ENCODE measurements at regions not wholly inside any gene's neighbourhood (a gene's known extent, or its start where the extent isn't known, plus 50 kb on each side); places are given as distances from the start of the nearest gene placed in this dataset.

DNA sequence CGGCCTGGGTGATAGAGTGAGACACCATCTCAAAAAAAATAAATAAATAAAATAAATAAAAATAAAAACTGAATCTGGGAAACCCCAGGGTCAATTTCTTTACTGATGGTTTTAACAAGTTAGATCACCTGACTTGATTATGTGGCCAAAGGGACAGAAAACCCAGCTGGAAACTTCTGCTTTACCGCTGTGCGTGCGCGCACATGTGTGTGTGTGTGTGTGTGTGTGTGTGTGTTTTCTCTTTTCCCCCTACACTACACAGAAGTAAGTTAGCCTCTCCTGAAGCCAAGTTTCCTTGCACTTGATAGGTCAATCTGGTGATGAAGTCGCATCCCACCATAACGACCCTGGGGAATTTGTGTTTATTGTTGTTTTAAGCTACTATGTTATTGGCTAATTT lies 105.3 kb upstream of the AMN1 start:
- no peaks in the 10 kb centered on the region for H3K9me2 ChIP-seq (replicated peaks; ENCODE audit: insufficient read depth, low read length)
- no peak overlapping the region for H3K9ac ChIP-seq (ENCODE audit: low read length)
- no peak overlapping the region for H3K4me3 ChIP-seq (ENCODE audit: low read length)
- no peaks in the 10 kb centered on the region for H4K20me1 ChIP-seq (ENCODE audit: insufficient read depth, low read length)
- no peaks in the 10 kb centered on the region for H3K27me3 ChIP-seq (replicated peaks; ENCODE audit: insufficient read depth, low read length)
- no peaks in the 10 kb centered on the region for H3K79me2 ChIP-seq (ENCODE audit: low read length)
- H3K36me3 ChIP-seq (replicated peaks; ENCODE audit: insufficient read depth, low read length) = no peaks in the 10 kb centered on the region
- no peak overlapping the region for H3K4me2 ChIP-seq (ENCODE audit: low read depth, low read length)
- H3K4me1 ChIP-seq (ENCODE audit: low read length) = no peaks in the 10 kb centered on the region
- no peak overlapping the region for H2AFZ ChIP-seq (ENCODE audit: low read length)
- TF ChIP-seq EZH2phosphoT487 (IDR thresholded peaks at IDR 0.05; ENCODE audit: low read length) (no peak), EZH2 (optimal IDR thresholded peaks at IDR 0.05; ENCODE audit: low read depth, low read length) (no peak)
- TF ChIP-seq, protein P1, sequence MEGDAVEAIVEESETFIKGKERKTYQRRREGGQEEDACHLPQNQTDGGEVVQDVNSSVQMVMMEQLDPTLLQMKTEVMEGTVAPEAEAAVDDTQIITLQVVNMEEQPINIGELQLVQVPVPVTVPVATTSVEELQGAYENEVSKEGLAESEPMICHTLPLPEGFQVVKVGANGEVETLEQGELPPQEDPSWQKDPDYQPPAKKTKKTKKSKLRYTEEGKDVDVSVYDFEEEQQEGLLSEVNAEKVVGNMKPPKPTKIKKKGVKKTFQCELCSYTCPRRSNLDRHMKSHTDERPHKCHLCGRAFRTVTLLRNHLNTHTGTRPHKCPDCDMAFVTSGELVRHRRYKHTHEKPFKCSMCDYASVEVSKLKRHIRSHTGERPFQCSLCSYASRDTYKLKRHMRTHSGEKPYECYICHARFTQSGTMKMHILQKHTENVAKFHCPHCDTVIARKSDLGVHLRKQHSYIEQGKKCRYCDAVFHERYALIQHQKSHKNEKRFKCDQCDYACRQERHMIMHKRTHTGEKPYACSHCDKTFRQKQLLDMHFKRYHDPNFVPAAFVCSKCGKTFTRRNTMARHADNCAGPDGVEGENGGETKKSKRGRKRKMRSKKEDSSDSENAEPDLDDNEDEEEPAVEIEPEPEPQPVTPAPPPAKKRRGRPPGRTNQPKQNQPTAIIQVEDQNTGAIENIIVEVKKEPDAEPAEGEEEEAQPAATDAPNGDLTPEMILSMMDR (IDR thresholded peaks at IDR 0.05; ENCODE audit: low read length) = no peak
- no peaks in the 10 kb centered on the region for H3K9me3 ChIP-seq (replicated peaks; ENCODE audit: insufficient read depth, low read length)
- no peak overlapping the region for H3K27ac ChIP-seq (ENCODE audit: low read length)
- no peaks in the 10 kb centered on the region for H3F3A ChIP-seq (ENCODE audit: insufficient read depth, low read length)
- DNase-seq = no peak

DNA sequence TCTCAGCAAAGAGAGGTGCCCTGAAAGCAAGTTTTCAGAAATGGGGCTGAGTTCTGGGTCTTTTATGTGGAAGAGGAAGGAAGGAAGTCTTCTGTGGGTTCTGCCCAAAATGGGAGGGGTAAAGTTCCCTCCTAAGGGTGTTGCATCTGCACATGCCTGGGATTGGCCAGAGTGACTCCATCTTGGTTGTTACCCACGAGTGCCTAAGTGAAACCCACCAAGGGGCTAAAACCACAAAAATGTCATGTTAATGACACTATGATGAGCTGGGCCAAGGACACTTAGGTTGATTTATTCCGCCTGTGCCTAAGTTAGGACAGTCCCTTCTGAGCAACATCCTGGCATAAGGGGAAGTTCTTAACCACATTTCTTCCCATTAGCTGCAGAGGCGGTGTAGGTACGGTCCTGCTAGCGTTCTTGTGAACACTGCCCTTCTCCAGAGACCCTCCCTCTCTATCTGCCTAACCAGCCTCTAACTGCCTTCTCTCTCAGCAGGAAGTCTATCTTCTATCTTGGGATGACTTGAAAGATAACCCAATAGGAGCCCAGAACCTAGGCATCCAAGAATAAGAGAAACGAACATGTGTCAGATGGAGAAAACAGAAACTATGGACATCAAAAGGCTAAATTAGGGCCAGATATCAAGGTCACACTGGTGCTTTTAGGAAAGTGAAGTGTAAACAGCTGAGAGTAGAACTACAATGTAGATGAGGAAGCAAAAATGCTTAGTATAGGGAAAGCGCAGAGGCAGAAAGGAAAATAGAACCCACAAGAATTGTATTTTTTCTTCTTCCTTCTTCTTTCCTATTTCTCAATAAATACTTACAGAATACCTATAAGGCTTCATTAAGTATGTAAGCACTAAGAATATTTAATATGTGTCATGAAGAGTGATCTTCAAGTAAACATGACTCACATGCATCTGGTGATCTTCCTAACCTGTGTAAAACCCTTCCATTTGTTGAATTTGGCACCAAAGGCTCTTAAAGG lies 104.2 kb upstream of the AMN1 start:
- H3K4me1 ChIP-seq (ENCODE audit: low read length) = no peaks in the 10 kb centered on the region
- H3K9me2 ChIP-seq (replicated peaks; ENCODE audit: insufficient read depth, low read length) = no peaks in the 10 kb centered on the region
- no peaks in the 10 kb centered on the region for H3K79me2 ChIP-seq (ENCODE audit: low read length)
- H3F3A ChIP-seq (ENCODE audit: insufficient read depth, low read length) = no peaks in the 10 kb centered on the region
- H3K4me3 ChIP-seq (ENCODE audit: low read length) = no peak overlapping the region
- H3K27me3 ChIP-seq (replicated peaks; ENCODE audit: insufficient read depth, low read length) = no peaks in the 10 kb centered on the region
- DNase-seq = no peak
- no peaks in the 10 kb centered on the region for H4K20me1 ChIP-seq (ENCODE audit: insufficient read depth, low read length)
- no peak overlapping the region for H3K27ac ChIP-seq (ENCODE audit: low read length)
- no peaks in the 10 kb centered on the region for H3K36me3 ChIP-seq (replicated peaks; ENCODE audit: insufficient read depth, low read length)
- H3K9ac ChIP-seq (ENCODE audit: low read length) = no peak overlapping the region
- H3K4me2 ChIP-seq (ENCODE audit: low read depth, low read length) = no peak overlapping the region
- H3K9me3 ChIP-seq (replicated peaks; ENCODE audit: insufficient read depth, low read length) = no peaks in the 10 kb centered on the region
- TF ChIP-seq EZH2phosphoT487 (IDR thresholded peaks at IDR 0.05; ENCODE audit: low read length) (no peak), EZH2 (optimal IDR thresholded peaks at IDR 0.05; ENCODE audit: low read depth, low read length) (no peak)
- TF ChIP-seq, protein P1 (IDR thresholded peaks at IDR 0.05; ENCODE audit: low read length) = no peak
- H2AFZ ChIP-seq (ENCODE audit: low read length) = no peak overlapping the region

DNA sequence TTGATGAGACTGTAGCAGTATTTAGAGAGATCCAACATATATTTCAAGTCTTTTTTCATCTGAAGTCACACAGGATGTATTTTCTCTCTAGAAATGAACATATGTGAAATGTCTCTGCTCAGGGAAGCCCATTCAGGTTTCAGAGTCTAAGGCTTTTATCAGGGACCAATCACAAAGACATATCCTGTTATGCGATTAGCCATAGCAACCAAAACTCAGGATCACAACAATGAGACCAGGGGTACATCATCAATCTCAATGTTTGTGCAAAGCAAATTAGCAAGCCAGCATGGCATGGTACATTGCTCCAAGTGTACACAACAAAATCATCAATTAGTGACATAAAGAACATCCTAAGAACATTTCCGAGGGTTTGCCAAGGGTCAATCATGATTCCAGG lies 99.2 kb upstream of the AMN1 start:
- Histone ChIP-seq H3K4me2 (ENCODE audit: low read depth, low read length) (no peak overlapping the region), H3K36me3 (replicated peaks; ENCODE audit: insufficient read depth, low read length) (no peaks in the 10 kb centered on the region), H3K9me2 (replicated peaks; ENCODE audit: insufficient read depth, low read length) (no peaks in the 10 kb centered on the region), H3K4me1 (ENCODE audit: low read length) (no peaks in the 10 kb centered on the region), H3K27ac (ENCODE audit: low read length) (no peak overlapping the region), H3K4me3 (ENCODE audit: low read length) (no peak overlapping the region), H3K9me3 (replicated peaks; ENCODE audit: insufficient read depth, low read length) (no peaks in the 10 kb centered on the region), H2AFZ (ENCODE audit: low read length) (no peak overlapping the region), H3K9ac (ENCODE audit: low read length) (no peak overlapping the region), H3F3A (ENCODE audit: insufficient read depth, low read length) (no peaks in the 10 kb centered on the region), H3K79me2 (ENCODE audit: low read length) (no peaks in the 10 kb centered on the region), H4K20me1 (ENCODE audit: insufficient read depth, low read length) (no peaks in the 10 kb centered on the region), H3K27me3 (replicated peaks; ENCODE audit: insufficient read depth, low read length) (no peaks in the 10 kb centered on the region)
- no peak for TF ChIP-seq EZH2phosphoT487 (IDR thresholded peaks at IDR 0.05; ENCODE audit: low read length)
- TF ChIP-seq, protein P1 (IDR thresholded peaks at IDR 0.05; ENCODE audit: low read length) = no peak
- TF ChIP-seq EZH2 (optimal IDR thresholded peaks at IDR 0.05; ENCODE audit: low read depth, low read length) = no peak
- DNase-seq = no peak

Data from MM.1S (cell line).